Glomerular visceral epithelial cell (primary cell): ENCODE measurements at regions not wholly inside any gene's neighbourhood (a gene's known extent, or its start where the extent isn't known, plus 50 kb on each side); places are given as distances from the start of the nearest gene placed in this dataset.
"Not testable (repeated sequence)": the region's sequence is repeated elsewhere in the genome, so short reads cannot be mapped to it uniquely, and the experiment has no call there.

Source experiments
- DNase-seq: peaks from one replicate; pipeline ENCODE4 v3.0.0-alpha.2; 2016; ENCODE audit errors: extremely low spot score

GRCh38 chr6:27826612-27826985 is 85.6 kb downstream of the OR2B2 start:
- not testable (repeated sequence) for DNase-seq

- DNase-seq: not testable (repeated sequence)
Observed at GRCh38 chr6:27825848-27826611, 86.2 kb downstream of the OR2B2 start.

- DNase-seq: peak; percentile 23
Observed at GRCh38 chr6:27825025-27825793, 87.0 kb downstream of the OR2B2 start.

DNA sequence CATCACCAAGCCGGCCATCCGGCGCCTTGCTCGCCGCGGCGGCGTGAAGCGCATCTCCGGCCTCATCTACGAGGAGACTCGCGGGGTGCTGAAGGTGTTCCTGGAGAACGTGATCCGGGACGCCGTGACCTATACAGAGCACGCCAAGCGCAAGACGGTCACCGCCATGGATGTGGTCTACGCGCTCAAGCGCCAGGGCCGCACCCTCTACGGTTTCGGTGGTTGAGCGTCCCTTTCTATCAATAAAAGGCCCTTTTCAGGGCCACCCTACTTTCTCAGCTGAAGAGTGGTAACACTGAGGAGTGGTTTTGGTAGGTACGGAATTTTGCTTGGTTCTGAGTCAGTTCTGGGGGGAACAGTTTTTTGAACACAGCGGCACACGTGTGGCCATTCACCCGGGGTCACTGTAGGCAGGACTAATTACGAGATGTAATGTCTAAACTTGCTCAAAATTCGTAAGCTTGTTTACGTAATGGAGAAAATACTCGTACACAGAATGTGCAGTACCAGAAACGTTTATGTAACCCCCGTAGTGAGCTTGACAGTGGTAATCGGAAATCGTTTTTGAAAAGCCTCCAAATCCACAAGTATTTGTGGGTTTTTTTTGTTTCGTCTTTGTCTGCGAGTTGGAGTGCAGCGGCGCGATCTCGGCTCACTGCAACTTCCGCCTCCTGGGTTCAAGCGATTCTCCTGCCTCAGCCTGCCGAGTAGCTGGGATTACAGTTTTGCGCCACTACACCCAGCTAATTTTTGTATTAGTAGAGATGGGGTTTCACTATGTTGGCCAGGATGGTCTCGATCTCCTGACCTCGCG is 87.8 kb downstream of the OR2B2 start:
- DNase-seq: peak; percentile 62

- peak; percentile 78 for DNase-seq
Observed at GRCh38 chr6:27823714-27824210, 88.4 kb downstream of the OR2B2 start.

GRCh38 chr6:27816906-27817305 is 95.3 kb downstream of the OR2B2 start:
- DNase-seq: no peak

- DNase-seq: peak; percentile 81
Observed at GRCh38 chr6:27814665-27815424, 97.4 kb downstream of the OR2B2 start.

DNA sequence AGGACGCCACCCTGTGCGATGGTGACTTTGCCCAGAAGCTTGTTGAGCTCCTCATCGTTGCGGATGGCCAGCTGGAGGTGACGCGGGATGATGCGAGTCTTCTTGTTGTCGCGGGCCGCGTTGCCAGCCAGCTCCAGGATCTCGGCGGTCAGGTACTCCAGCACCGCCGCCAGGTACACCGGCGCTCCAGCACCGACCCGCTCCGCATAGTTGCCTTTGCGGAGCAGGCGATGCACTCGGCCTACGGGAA is 97.9 kb downstream of the OR2B2 start:
- DNase-seq: not testable (repeated sequence)

- DNase-seq: no peak
Observed at GRCh38 chr6:27812805-27813492, 99.2 kb downstream of the OR2B2 start.

- no peak for DNase-seq
Observed at GRCh38 chr6:27812078-27812804, 100.0 kb downstream of the OR2B2 start.

- no peak for DNase-seq
Observed at GRCh38 chr6:27811451-27811772, 100.8 kb downstream of the OR2B2 start.

GRCh38 chr6:27810768-27811450 is 101.3 kb downstream of the OR2B2 start:
- DNase-seq: no peak

GRCh38 chr6:27809939-27810767 is 102.0 kb downstream of the OR2B2 start:
- peak; percentile 96 for DNase-seq

DNA sequence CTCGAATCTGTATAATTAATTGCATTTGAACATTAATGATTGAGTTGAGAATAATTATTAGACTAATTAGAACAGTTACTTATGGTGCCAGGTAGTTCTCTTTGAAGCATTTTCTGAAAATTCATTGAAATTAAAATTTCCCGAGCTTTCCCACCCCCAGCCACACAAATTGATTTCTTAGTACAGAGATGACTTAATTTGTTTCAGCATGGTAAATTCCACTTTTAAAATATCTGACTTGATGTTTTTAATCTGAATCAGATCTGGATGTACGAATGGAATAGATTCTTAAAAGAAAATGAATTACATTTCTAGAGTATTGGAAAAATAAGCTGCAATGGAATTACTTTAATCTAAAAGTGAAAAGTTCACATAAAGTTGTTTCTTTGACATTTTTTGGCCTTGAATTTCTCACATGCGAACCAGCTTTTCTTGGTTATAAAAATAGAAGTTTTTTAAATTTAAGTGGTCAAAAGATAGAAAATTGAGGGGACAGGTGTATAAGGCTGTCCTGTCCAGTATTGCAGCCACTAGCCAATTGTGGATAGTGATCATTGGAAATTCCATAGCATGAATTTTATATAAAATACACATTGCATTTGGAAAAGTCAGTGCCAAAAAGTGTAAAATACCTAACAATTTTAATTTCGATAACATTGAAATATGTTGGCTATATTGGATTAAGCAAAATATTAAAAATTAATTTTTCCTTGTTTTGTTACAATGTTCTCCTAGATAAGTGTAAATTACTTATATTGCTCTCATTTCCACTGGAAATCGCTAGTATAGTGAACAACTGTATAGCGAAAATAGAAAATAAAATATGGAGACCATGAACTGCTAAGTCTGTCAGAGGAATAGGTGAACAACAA is 102.9 kb downstream of the OR2B2 start:
- no peak for DNase-seq

- DNase-seq: peak; percentile 46
Observed at GRCh38 chr6:27808242-27809066, 103.7 kb downstream of the OR2B2 start.

DNA sequence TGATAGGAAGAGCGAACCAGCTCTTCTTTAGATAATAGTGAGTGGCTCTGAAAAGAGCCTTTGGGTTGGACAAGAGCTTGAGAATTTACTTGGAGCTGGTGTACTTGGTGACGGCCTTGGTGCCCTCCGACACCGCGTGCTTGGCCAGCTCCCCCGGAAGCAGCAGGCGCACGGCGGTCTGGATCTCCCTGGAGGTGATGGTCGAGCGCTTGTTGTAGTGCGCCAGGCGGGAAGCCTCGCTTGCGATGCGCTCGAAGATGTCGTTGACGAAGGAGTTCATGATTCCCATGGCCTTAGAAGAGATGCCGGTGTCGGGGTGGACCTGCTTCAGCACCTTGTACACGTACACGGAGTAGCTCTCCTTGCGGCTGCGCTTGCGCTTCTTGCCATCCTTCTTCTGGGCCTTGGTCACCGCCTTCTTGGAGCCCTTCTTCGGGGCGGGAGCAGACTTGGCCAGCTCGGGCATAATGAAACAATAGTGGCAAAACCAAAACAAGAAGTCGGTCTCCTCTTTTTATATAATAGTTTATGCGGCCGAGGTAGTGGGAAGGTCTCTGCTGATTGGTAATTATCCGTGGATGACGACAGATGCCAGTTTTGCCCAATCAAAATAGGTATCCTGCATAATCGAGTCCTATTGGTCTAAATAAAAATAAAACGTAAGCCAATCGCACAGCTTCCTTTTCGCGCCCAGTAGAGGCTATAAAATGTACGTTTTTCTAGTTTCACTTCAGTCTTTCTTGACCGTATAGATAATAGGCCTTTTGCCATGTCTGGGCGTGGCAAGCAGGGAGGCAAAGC is 104.6 kb downstream of the OR2B2 start:
- DNase-seq: peak; percentile 94
